HPDE6-E6E7 (cell line): ENCODE measurements at regions not wholly inside any gene's neighbourhood (a gene's known extent, or its start where the extent isn't known, plus 50 kb on each side); places are given as distances from the start of the nearest gene placed in this dataset.
"Not testable (repeated sequence)": the region's sequence is repeated elsewhere in the genome, so short reads cannot be mapped to it uniquely, and the experiment has no call there.

Experiments used
- DNase-seq: peaks from one replicate; pipeline ENCODE4 v3.0.0; 2011; ENCODE audit warnings: missing footprints; ENCODE audit errors: extremely low spot score

- DNase-seq = no peak
These were observed 199.2 kb downstream of the TM9SF2 start for GRCh38 chr13:99700468-99700867.

- DNase-seq = no peak
These were observed 197.5 kb downstream of the TM9SF2 start for GRCh38 chr13:99698816-99699099.

- no peak for DNase-seq
These were observed 196.9 kb downstream of the TM9SF2 start for GRCh38 chr13:99698010-99698815.

- DNase-seq = no peak
These were observed 194.6 kb downstream of the TM9SF2 start for GRCh38 chr13:99695857-99696256.

GRCh38 chr13:99693852-99694611, 192.8 kb downstream of the TM9SF2 start:
- DNase-seq = no peak

GRCh38 chr13:99693351-99693750, 192.1 kb downstream of the TM9SF2 start:
- DNase-seq = no peak

- no peak for DNase-seq
These were observed 191.6 kb downstream of the TM9SF2 start for GRCh38 chr13:99692854-99693253.

GRCh38 chr13:99691552-99691951, 190.3 kb downstream of the TM9SF2 start:
- DNase-seq = no peak

- no peak for DNase-seq
These were observed 189.3 kb downstream of the TM9SF2 start for GRCh38 chr13:99690426-99691174.

GRCh38 chr13:99689955-99690354, 188.7 kb downstream of the TM9SF2 start:
- no peak for DNase-seq

- DNase-seq = no peak
These were observed 187.5 kb downstream of the TM9SF2 start for GRCh38 chr13:99688776-99689175.

GRCh38 chr13:99687723-99688397, 186.6 kb downstream of the TM9SF2 start:
- no peak for DNase-seq

GRCh38 chr13:99686944-99687411, 185.7 kb downstream of the TM9SF2 start:
- no peak for DNase-seq

- DNase-seq = no peak
These were observed 184.9 kb downstream of the TM9SF2 start for GRCh38 chr13:99686157-99686572.

GRCh38 chr13:99681695-99682094, 180.4 kb downstream of the TM9SF2 start:
- DNase-seq = no peak

GRCh38 chr13:99677116-99677951, 176.1 kb downstream of the TM9SF2 start:
- DNase-seq = no peak

- DNase-seq = no peak
These were observed 170.5 kb downstream of the TM9SF2 start for GRCh38 chr13:99671746-99672145.

- not testable (repeated sequence) for DNase-seq
These were observed 167.8 kb downstream of the TM9SF2 start for GRCh38 chr13:99669096-99669495.

- DNase-seq = no peak
These were observed 165.0 kb downstream of the TM9SF2 start for GRCh38 chr13:99666146-99666805.

- no peak for DNase-seq
These were observed 164.4 kb downstream of the TM9SF2 start for GRCh38 chr13:99665711-99666110.
